NCI-H146 treated with DMSO at 0.1 percent for 48 hours (cell line): ENCODE measurements at regions not wholly inside any gene's neighbourhood (a gene's known extent, or its start where the extent isn't known, plus 50 kb on each side); places are given as distances from the start of the nearest gene placed in this dataset.

ENCODE experiments used
- DNase-seq: peaks from one replicate; lab custom pipeline; 2025; ENCODE audit not compliant: unreplicated experiment; lab: John Stamatoyannopoulos, UW

GRCh38 chr7:84251277-84251781, 56.7 kb upstream of the SEMA3A start:
- no peak for DNase-seq

GRCh38 chr7:84250452-84250851, 55.9 kb upstream of the SEMA3A start:
- no peak for DNase-seq

- no peak for DNase-seq
These were observed 55.1 kb upstream of the SEMA3A start for GRCh38 chr7:84249656-84250055.

GRCh38 chr7:84248843-84249242, 54.3 kb upstream of the SEMA3A start:
- DNase-seq = no peak

- DNase-seq = no peak
These were observed 53.7 kb upstream of the SEMA3A start for GRCh38 chr7:84248267-84248666.

- no peak for DNase-seq
These were observed 53.0 kb upstream of the SEMA3A start for GRCh38 chr7:84247591-84247990.

GRCh38 chr7:84245835-84246234, 51.2 kb upstream of the SEMA3A start:
- no peak for DNase-seq
